ENCODE measurements at regions not wholly inside any gene's neighbourhood (a gene's known extent, or its start where the extent isn't known, plus 50 kb on each side); places are given as distances from the start of the nearest gene placed in this dataset.

GRCh38 chr13:78136966-78137365, 218.3 kb upstream of the EDNRB start:
- no peak overlapping the region for H2AFZ ChIP-seq (ENCODE audit: low read depth, low read length)
- no peak overlapping the region for H3K27ac ChIP-seq (ENCODE audit: low read length)

GRCh38 chr13:78133511-78133910, 214.9 kb upstream of the EDNRB start:
- Histone ChIP-seq H3K36me3 (replicated peaks; ENCODE audit: low read depth, low read length) (no peaks in the 10 kb centered on the region), H3K27me3 (ENCODE audit: low read depth, low read length) (peaks cover 12% of the 10 kb centered on the region)

More at GRCh38 chr13:78136966-78137365, 218.3 kb upstream of the EDNRB start:
- Histone ChIP-seq H3K79me2 (ENCODE audit: low read length) (no peaks in the 10 kb centered on the region), H3K9ac (ENCODE audit: low read length) (no peak overlapping the region), H3K36me3 (replicated peaks; ENCODE audit: low read depth, low read length) (no peaks in the 10 kb centered on the region), H3K4me2 (ENCODE audit: low read length) (no peak overlapping the region), H3K9me3 (ENCODE audit: insufficient read depth, low read length) (no peaks in the 10 kb centered on the region), H3K4me3 (ENCODE audit: low read length) (no peak overlapping the region), H4K20me1 (ENCODE audit: insufficient read depth, low read length) (no peaks in the 10 kb centered on the region), H3K27me3 (ENCODE audit: low read depth, low read length) (no peaks in the 10 kb centered on the region), H3K4me1 (ENCODE audit: low read length) (peaks cover 4% of the 10 kb centered on the region; the same call in 1 of the 2 replicates)
- TF ChIP-seq, protein P1, sequence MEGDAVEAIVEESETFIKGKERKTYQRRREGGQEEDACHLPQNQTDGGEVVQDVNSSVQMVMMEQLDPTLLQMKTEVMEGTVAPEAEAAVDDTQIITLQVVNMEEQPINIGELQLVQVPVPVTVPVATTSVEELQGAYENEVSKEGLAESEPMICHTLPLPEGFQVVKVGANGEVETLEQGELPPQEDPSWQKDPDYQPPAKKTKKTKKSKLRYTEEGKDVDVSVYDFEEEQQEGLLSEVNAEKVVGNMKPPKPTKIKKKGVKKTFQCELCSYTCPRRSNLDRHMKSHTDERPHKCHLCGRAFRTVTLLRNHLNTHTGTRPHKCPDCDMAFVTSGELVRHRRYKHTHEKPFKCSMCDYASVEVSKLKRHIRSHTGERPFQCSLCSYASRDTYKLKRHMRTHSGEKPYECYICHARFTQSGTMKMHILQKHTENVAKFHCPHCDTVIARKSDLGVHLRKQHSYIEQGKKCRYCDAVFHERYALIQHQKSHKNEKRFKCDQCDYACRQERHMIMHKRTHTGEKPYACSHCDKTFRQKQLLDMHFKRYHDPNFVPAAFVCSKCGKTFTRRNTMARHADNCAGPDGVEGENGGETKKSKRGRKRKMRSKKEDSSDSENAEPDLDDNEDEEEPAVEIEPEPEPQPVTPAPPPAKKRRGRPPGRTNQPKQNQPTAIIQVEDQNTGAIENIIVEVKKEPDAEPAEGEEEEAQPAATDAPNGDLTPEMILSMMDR (IDR thresholded peaks at IDR 0.05; ENCODE audit: low read depth, low read length), result no peak
- TF ChIP-seq EZH2phosphoT487 (IDR thresholded peaks at IDR 0.05; ENCODE audit: low read depth), result no peak

GRCh38 chr13:78131811-78132210, 213.2 kb upstream of the EDNRB start:
- Histone ChIP-seq H3K27me3 (ENCODE audit: low read depth, low read length) (peaks cover 12% of the 10 kb centered on the region), H3K4me3 (ENCODE audit: low read length) (no peak overlapping the region), H2AFZ (ENCODE audit: low read depth, low read length) (no peak overlapping the region), H3K36me3 (replicated peaks; ENCODE audit: low read depth, low read length) (no peaks in the 10 kb centered on the region), H3K4me2 (ENCODE audit: low read length) (no peak overlapping the region), H3K79me2 (ENCODE audit: low read length) (no peaks in the 10 kb centered on the region), H3K9ac (ENCODE audit: low read length) (no peak overlapping the region), H4K20me1 (ENCODE audit: insufficient read depth, low read length) (no peaks in the 10 kb centered on the region), H3K27ac (ENCODE audit: low read length) (no peak overlapping the region), H3K9me3 (ENCODE audit: insufficient read depth, low read length) (no peaks in the 10 kb centered on the region), H3K4me1 (ENCODE audit: low read length) (no peaks in the 10 kb centered on the region)
- no peak for TF ChIP-seq EZH2phosphoT487 (IDR thresholded peaks at IDR 0.05; ENCODE audit: low read depth)
- TF ChIP-seq, protein P1 (IDR thresholded peaks at IDR 0.05; ENCODE audit: low read depth, low read length), result peak; percentile 68

More at GRCh38 chr13:78133511-78133910, 214.9 kb upstream of the EDNRB start:
- Histone ChIP-seq H3K9me3 (ENCODE audit: insufficient read depth, low read length) (no peaks in the 10 kb centered on the region), H3K4me2 (ENCODE audit: low read length) (no peak overlapping the region), H3K79me2 (ENCODE audit: low read length) (no peaks in the 10 kb centered on the region), H2AFZ (ENCODE audit: low read depth, low read length) (no peak overlapping the region), H3K4me3 (ENCODE audit: low read length) (no peak overlapping the region), H3K4me1 (ENCODE audit: low read length) (peaks cover 4% of the 10 kb centered on the region; the same call in 1 of the 2 replicates), H4K20me1 (ENCODE audit: insufficient read depth, low read length) (no peaks in the 10 kb centered on the region), H3K27ac (ENCODE audit: low read length) (no peak overlapping the region), H3K9ac (ENCODE audit: low read length) (no peak overlapping the region)
- TF ChIP-seq EZH2phosphoT487 (IDR thresholded peaks at IDR 0.05; ENCODE audit: low read depth), result no peak
- TF ChIP-seq, protein P1 (IDR thresholded peaks at IDR 0.05; ENCODE audit: low read depth, low read length), result no peak

DNA sequence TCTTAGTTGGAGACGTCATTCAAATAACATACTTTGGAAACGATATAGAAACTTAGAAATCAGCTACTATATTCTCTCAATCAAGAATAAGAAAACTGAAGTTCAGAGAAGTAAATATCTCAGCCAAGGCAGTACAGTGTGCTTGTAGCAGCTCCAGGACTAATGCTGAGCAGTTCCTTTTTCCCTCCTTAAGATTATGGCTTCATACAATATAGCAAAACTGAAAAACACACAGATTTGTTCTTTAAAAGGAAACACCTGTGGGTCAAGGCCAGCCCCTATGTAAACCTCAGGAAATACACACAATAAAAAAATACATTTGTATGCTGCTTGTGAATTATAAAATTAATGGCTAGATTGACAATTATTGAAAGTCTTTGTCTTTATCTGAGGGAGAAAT, 212.7 kb upstream of the EDNRB start:
- Histone ChIP-seq H3K4me1 (ENCODE audit: low read length) (no peaks in the 10 kb centered on the region), H3K27ac (ENCODE audit: low read length) (no peak overlapping the region), H4K20me1 (ENCODE audit: insufficient read depth, low read length) (no peaks in the 10 kb centered on the region), H3K9ac (ENCODE audit: low read length) (no peak overlapping the region), H2AFZ (ENCODE audit: low read depth, low read length) (no peak overlapping the region), H3K36me3 (replicated peaks; ENCODE audit: low read depth, low read length) (no peaks in the 10 kb centered on the region), H3K4me3 (ENCODE audit: low read length) (no peak overlapping the region), H3K27me3 (ENCODE audit: low read depth, low read length) (peaks cover 12% of the 10 kb centered on the region), H3K79me2 (ENCODE audit: low read length) (no peaks in the 10 kb centered on the region), H3K4me2 (ENCODE audit: low read length) (no peak overlapping the region), H3K9me3 (ENCODE audit: insufficient read depth, low read length) (no peaks in the 10 kb centered on the region)
- TF ChIP-seq, protein P1 (IDR thresholded peaks at IDR 0.05; ENCODE audit: low read depth, low read length), result no peak
- no peak for TF ChIP-seq EZH2phosphoT487 (IDR thresholded peaks at IDR 0.05; ENCODE audit: low read depth)
